Neural cell (in vitro differentiated cells): ENCODE measurements at regions not wholly inside any gene's neighbourhood (a gene's known extent, or its start where the extent isn't known, plus 50 kb on each side); places are given as distances from the start of the nearest gene placed in this dataset.

Experiments used
- H2AFZ ChIP-seq: fragments of 200-600, 300-800 bp; sonication (generic), shearing (Covaris generic); 2 replicates; pipeline ENCODE4 v1.6.0; 2014; ENCODE audit warnings: low read depth, mild to moderate bottlenecking, antibody characterized with exemption, low read length, moderate library complexity
- H3F3A ChIP-seq: fragments of 200-600 bp; shearing (Covaris generic); 2 replicates; pipeline ENCODE4 v1.6.1; 2016; ENCODE audit warnings: mild to moderate bottlenecking, moderate library complexity, mixed read lengths, antibody characterized with exemption, low read length; ENCODE audit not compliant: insufficient read depth, poor library complexity, severe bottlenecking
- H3K27ac ChIP-seq: fragments of 200-600, 300-800 bp; sonication (generic), shearing (Covaris generic); 2 replicates; pipeline ENCODE4 v1.5.1; 2014; ENCODE audit warnings: mild to moderate bottlenecking, low read length, moderate library complexity
- H3K27me3 ChIP-seq: fragments of 300-800, 200-600 bp; sonication (generic), shearing (Covaris generic); 2 replicates; pipeline ENCODE4 v1.6.0; 2014; ENCODE audit warnings: mild to moderate bottlenecking, low read depth, low read length, moderate library complexity; ENCODE audit not compliant: insufficient read depth
- H3K36me3 ChIP-seq: fragments of 300-800, 200-600 bp; sonication (generic), shearing (Covaris generic); 2 replicates; pipeline ENCODE4 v1.5.1; 2014; ENCODE audit warnings: mild to moderate bottlenecking, antibody characterized with exemption, low read length, moderate library complexity; ENCODE audit not compliant: insufficient read depth
- H3K4me2 ChIP-seq: fragments of 300-800, 200-600 bp; sonication (generic), shearing (Covaris generic); 2 replicates; pipeline ENCODE4 v1.6.0; 2014; ENCODE audit warnings: mild to moderate bottlenecking, low read length
- H3K4me3 ChIP-seq: fragments of 300-800, 200-600 bp; sonication (generic), shearing (Covaris generic); 2 replicates; pipeline ENCODE4 v1.5.1; 2014; ENCODE audit warnings: mild to moderate bottlenecking, low read length, moderate library complexity
- H3K79me2 ChIP-seq: fragments of 200-600 bp; shearing (Covaris generic); replicated peaks from 2 replicates; pipeline ENCODE4 v1.6.0; 2014; ENCODE audit warnings: mild to moderate bottlenecking, low read length, moderate library complexity; ENCODE audit not compliant: insufficient read depth
- H3K9ac ChIP-seq: fragments of 300-800, 200-600 bp; sonication (generic), shearing (Covaris generic); 2 replicates; pipeline ENCODE4 v1.6.1; 2016; ENCODE audit warnings: mild to moderate bottlenecking, low read length, mixed read lengths
- H3K9me2 ChIP-seq: fragments of 200-600 bp; shearing (Covaris generic); 2 replicates; pipeline ENCODE4 v1.6.1; 2016; ENCODE audit warnings: mild to moderate bottlenecking, low read length, mixed read lengths; ENCODE audit not compliant: insufficient read depth
- H3K9me3 ChIP-seq: fragments of 200-600, 300-800 bp; sonication (generic), shearing (Covaris generic); 2 replicates; pipeline ENCODE4 v1.6.1; 2016; ENCODE audit warnings: mild to moderate bottlenecking, mixed run types, low read length, moderate library complexity, mixed read lengths
- H4K20me1 ChIP-seq: fragments of 200-600 bp; shearing (Covaris generic); 2 replicates; pipeline ENCODE4 v1.6.1; 2016; ENCODE audit warnings: mild to moderate bottlenecking, mixed run types; ENCODE audit not compliant: insufficient read depth
- EP300 ChIP-seq: fragments of 450-650 bp; conservative IDR thresholded peaks from 2 replicates; pipeline ENCODE4 v1.6.1; 2014; ENCODE audit warnings: antibody characterized with exemption, mild to moderate bottlenecking, moderate library complexity; ENCODE audit not compliant: poor library complexity, severe bottlenecking
- EZH2 ChIP-seq: fragments of 200-600, 300-800 bp; shearing (Covaris generic), sonication (generic); IDR thresholded peaks from 2 replicates; pipeline ENCODE4 v1.6.1; 2014; ENCODE audit warnings: antibody characterized with exemption, low read length, borderline replicate concordance, mild to moderate bottlenecking; ENCODE audit not compliant: insufficient read depth, poor library complexity, severe bottlenecking
- MXI1 ChIP-seq: fragments of 450-650 bp; conservative IDR thresholded peaks from 2 replicates; pipeline ENCODE4 v1.6.1; 2014; ENCODE audit warnings: antibody characterized with exemption, mild to moderate bottlenecking; ENCODE audit not compliant: poor library complexity, severe bottlenecking
- POLR2AphosphoS5 ChIP-seq: IDR thresholded peaks from 2 replicates; pipeline ENCODE4 v1.6.1; 2012
- RAD21 ChIP-seq: fragments of 450-650 bp; conservative IDR thresholded peaks from 2 replicates; pipeline ENCODE4 v1.6.1; 2014; ENCODE audit warnings: antibody characterized with exemption, mild to moderate bottlenecking, moderate library complexity
- SMC3 ChIP-seq: fragments of 450-650 bp; conservative IDR thresholded peaks from 2 replicates; pipeline ENCODE4 v1.6.1; 2014; ENCODE audit warnings: antibody characterized with exemption, mild to moderate bottlenecking, moderate library complexity; ENCODE audit not compliant: poor library complexity
- TAF1 ChIP-seq: IDR thresholded peaks from 2 replicates; pipeline ENCODE4 v1.6.1; 2012; ENCODE audit warnings: low read depth
- TF ChIP-seq, protein P1 (sequence below): IDR thresholded peaks from 2 replicates; pipeline ENCODE4 v1.6.1; 2012; ENCODE audit warnings: borderline replicate concordance
- TF ChIP-seq, protein P2 (sequence below): fragments of 450-650 bp; IDR thresholded peaks from 2 replicates; pipeline ENCODE4 v1.5.1; 2014; ENCODE audit warnings: antibody characterized with exemption, mild to moderate bottlenecking, moderate library complexity; ENCODE audit not compliant: poor library complexity, severe bottlenecking

DNA sequence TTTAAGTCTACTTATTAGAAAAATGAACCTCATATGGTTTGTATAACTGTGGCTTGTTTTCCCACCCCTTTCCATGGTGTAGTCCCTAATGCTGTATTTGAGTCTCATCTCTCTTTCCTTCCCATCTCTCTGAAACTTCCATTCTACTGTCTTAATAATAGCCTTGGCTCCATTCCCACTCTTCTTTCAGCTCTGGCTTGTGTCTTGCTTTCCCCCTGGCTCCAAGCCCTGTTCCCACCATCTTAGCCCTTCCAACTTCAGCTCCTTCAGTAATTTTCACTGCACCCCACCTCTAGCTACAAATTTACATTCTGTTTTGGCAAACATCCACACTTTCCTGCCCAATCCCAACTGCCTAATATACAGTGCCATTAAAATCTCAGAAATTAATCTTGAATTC lies 137.5 kb downstream of the SLITRK6 start:
- H3K36me3 ChIP-seq: no peaks in the 10 kb centered on the region
- no peaks in the 10 kb centered on the region for H3K9me2 ChIP-seq
- no peak overlapping the region for H2AFZ ChIP-seq
- H3K9ac ChIP-seq: no peak overlapping the region
- TF ChIP-seq RAD21 (no peak), TAF1 (no peak), EP300 (no peak), MXI1 (no peak), SMC3 (no peak), POLR2AphosphoS5 (no peak), EZH2 (no peak)
- TF ChIP-seq, protein P1, sequence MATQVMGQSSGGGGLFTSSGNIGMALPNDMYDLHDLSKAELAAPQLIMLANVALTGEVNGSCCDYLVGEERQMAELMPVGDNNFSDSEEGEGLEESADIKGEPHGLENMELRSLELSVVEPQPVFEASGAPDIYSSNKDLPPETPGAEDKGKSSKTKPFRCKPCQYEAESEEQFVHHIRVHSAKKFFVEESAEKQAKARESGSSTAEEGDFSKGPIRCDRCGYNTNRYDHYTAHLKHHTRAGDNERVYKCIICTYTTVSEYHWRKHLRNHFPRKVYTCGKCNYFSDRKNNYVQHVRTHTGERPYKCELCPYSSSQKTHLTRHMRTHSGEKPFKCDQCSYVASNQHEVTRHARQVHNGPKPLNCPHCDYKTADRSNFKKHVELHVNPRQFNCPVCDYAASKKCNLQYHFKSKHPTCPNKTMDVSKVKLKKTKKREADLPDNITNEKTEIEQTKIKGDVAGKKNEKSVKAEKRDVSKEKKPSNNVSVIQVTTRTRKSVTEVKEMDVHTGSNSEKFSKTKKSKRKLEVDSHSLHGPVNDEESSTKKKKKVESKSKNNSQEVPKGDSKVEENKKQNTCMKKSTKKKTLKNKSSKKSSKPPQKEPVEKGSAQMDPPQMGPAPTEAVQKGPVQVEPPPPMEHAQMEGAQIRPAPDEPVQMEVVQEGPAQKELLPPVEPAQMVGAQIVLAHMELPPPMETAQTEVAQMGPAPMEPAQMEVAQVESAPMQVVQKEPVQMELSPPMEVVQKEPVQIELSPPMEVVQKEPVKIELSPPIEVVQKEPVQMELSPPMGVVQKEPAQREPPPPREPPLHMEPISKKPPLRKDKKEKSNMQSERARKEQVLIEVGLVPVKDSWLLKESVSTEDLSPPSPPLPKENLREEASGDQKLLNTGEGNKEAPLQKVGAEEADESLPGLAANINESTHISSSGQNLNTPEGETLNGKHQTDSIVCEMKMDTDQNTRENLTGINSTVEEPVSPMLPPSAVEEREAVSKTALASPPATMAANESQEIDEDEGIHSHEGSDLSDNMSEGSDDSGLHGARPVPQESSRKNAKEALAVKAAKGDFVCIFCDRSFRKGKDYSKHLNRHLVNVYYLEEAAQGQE: no peak
- TF ChIP-seq, protein P2, sequence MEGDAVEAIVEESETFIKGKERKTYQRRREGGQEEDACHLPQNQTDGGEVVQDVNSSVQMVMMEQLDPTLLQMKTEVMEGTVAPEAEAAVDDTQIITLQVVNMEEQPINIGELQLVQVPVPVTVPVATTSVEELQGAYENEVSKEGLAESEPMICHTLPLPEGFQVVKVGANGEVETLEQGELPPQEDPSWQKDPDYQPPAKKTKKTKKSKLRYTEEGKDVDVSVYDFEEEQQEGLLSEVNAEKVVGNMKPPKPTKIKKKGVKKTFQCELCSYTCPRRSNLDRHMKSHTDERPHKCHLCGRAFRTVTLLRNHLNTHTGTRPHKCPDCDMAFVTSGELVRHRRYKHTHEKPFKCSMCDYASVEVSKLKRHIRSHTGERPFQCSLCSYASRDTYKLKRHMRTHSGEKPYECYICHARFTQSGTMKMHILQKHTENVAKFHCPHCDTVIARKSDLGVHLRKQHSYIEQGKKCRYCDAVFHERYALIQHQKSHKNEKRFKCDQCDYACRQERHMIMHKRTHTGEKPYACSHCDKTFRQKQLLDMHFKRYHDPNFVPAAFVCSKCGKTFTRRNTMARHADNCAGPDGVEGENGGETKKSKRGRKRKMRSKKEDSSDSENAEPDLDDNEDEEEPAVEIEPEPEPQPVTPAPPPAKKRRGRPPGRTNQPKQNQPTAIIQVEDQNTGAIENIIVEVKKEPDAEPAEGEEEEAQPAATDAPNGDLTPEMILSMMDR: no peak
- H3K79me2 ChIP-seq: no peaks in the 10 kb centered on the region
- peak overlapping the region; percentile 67 for H3K27ac ChIP-seq
- no peak overlapping the region for H3K4me3 ChIP-seq
- H3F3A ChIP-seq: no peaks in the 10 kb centered on the region
- H3K9me3 ChIP-seq: no peaks in the 10 kb centered on the region
- H3K4me2 ChIP-seq: no peak overlapping the region
- no peaks in the 10 kb centered on the region for H4K20me1 ChIP-seq
- no peaks in the 10 kb centered on the region for H3K27me3 ChIP-seq

DNA sequence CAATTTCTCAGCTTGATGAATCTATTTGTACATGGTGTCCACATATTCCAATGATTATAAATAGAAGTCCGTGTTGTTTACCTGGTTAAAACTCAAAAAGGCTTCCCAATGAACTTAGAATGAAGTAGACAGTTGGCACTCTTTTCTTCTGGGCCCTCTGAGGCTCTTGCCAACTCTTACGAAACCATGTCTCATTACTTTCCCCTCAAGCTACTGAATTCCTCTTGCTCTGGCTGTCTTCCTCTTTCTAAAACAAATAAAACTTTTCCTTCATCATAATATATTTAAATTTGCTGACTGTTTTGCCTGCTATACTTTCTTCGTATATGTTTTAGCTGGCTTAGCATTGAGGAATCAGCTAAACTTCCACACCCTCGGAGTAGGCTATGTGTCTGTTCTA lies 139.7 kb downstream of the SLITRK6 start:
- Histone ChIP-seq H3K36me3 (no peaks in the 10 kb centered on the region), H3K27ac (no peak overlapping the region), H3K9me3 (no peaks in the 10 kb centered on the region), H3K4me2 (no peak overlapping the region), H3F3A (no peaks in the 10 kb centered on the region), H3K4me3 (no peak overlapping the region), H4K20me1 (no peaks in the 10 kb centered on the region), H2AFZ (no peak overlapping the region), H3K9me2 (no peaks in the 10 kb centered on the region), H3K27me3 (no peaks in the 10 kb centered on the region), H3K9ac (no peak overlapping the region), H3K79me2 (no peaks in the 10 kb centered on the region)
- TF ChIP-seq SMC3: no peak
- TF ChIP-seq, protein P1: no peak
- no peak for TF ChIP-seq TAF1
- TF ChIP-seq EZH2: no peak
- TF ChIP-seq, protein P2: no peak
